Endometrium (tissue), 2 donors: ENCODE measurements at regions not wholly inside any gene's neighbourhood (a gene's known extent, or its start where the extent isn't known, plus 50 kb on each side); places are given as distances from the start of the nearest gene placed in this dataset.
A peak's percentile ranks its signal among the peaks of the same experiment; 100 is the strongest.

Experiments used
- FAIRE-seq: peaks from 2 replicates; lab custom pipeline; 2012; peaks lifted over from hg19 to GRCh38; lab: Jason Lieb, UNC
- donor health status: control.
- donor health status: control.

DNA sequence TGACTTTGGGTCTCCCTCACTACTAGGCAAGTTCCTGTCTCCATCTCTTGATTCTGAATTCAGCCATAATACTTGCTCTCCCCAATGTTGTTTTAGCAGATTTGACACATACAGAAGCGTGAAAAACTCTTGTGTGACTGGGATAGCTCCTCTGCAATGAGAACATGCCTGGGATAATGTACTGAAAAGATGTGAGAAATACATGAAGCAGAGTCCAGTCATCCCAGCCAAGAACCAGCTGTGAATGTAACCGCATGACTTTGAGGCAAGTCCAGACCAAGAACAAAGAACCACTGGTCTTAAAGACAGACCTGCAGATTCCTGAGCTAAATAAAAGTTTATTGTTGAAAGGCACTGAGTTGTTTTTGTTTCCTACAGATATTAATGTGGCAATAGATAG lies 135.0 kb downstream of the NMUR2 start:
- FAIRE-seq, result no peak

DNA sequence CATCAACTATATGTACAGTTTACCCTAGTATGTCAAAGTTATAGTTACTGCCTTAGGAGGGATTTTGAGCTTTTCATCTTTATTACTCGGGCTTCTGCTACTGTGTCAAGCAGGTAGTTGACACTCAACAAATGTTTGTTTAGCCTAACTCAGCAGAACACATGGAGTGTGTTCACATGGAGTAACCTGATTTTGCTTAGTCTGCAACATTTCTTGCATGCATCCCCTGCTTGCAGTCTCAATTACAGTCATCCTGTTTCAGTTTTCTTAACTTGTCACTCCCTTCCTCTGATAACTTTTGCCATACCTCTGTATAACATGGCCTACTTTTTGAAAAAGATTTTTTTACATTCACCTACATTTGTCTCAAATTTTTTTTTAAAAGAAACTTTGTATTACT lies 135.5 kb downstream of the NMUR2 start:
- FAIRE-seq, result no peak

DNA sequence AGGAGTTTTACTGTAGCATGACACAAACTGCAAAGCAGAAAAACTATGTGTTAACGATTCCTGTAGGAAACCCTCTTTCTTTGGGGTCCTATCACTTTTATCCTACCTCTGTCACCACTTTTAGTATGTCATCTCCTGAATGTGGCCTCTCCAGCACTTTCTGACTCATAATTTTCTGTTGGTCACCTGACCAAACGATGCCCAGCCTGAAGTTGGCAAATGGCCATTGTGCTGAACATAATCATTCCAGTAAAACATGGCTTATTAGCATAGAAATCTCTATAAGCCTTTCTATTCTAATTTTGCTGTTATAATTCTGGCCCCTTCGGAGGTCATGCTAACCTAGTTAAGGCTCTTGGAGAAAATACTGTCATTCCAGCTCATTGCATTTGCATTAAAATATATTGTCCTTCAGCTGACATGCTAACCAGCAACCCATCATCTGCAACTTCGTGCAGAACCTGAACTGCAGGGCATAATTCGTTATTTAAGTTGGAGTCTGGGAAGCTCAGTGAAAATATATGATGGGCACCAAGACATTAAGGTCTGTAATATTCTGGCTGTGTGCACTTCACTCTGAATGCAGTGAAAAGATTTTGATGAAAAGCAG lies 140.3 kb downstream of the NMUR2 start:
- FAIRE-seq, result no peak

GRCh38 chr5:152262667-152263066 lies 142.4 kb downstream of the NMUR2 start:
- FAIRE-seq, result no peak

GRCh38 chr5:152260940-152261339 lies 144.1 kb downstream of the NMUR2 start:
- no peak for FAIRE-seq

GRCh38 chr5:152259702-152260101 lies 145.4 kb downstream of the NMUR2 start:
- no peak for FAIRE-seq

DNA sequence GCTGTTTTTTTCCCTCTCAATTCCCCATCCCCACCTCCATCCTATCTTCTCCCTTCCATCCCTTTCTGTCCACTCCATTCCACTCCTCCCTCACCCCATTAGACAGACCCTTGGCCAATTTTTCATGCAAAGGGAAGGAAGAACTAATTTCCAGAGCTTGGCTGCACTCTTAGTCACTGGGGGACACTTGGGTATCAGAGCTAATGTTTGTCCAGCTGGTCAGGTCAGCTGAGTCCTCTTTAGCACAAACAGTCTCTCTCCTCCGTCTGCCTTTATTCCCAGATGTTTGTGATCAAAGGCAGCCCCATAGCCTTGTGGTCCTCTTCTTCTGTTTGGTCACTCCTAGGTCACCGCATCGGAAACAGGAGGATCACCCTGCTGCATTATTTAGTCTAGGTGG lies 148.5 kb downstream of the NMUR2 start:
- no peak for FAIRE-seq

- no peak for FAIRE-seq
These were observed 149.7 kb downstream of the NMUR2 start for GRCh38 chr5:152255411-152255810.

DNA sequence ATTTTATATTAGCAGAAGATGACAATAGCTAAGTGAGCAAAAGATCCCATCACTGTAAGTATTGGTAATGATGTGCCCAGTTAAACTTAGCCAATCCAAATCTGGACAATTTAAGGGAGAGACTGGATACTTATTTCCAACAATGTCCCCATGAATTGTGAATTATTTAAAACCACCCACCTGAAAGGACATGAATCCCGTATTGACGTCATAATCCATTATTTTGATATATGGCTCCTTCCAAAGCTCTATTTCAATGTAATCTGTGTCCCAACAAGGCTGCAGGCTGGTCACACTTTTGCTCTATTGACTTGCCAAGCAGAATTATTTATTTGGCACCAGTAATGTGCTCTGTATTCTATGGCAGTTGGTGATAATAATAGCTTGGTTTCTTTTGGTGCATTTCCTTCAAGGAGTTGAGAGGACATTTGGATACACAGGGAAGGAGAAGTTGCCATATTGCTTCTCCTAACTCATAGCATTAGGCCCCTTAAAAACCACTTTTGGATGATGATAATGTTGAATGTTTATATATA lies 157.2 kb downstream of the NMUR2 start:
- FAIRE-seq, result no peak

DNA sequence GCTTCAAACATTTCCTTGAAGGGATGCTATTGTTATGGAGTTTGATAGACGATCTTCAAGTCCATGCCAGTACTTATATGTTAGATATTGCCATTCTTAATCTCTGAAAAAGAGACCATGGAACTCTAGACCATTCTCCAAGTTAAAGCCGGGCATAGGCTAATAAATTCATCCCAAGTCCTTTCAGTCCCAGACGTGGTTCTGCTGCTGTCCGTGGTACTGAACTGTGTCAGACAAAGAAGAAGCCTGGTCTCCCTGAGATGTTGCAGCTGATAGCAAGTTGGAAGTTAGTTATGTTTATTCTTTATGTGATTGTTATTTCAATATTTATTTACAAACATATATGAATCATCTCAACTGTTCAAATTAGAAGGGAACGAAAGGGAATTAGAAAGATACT lies 158.7 kb downstream of the NMUR2 start:
- no peak for FAIRE-seq

GRCh38 chr5:152237531-152237930 lies 167.5 kb downstream of the NMUR2 start:
- no peak for FAIRE-seq

DNA sequence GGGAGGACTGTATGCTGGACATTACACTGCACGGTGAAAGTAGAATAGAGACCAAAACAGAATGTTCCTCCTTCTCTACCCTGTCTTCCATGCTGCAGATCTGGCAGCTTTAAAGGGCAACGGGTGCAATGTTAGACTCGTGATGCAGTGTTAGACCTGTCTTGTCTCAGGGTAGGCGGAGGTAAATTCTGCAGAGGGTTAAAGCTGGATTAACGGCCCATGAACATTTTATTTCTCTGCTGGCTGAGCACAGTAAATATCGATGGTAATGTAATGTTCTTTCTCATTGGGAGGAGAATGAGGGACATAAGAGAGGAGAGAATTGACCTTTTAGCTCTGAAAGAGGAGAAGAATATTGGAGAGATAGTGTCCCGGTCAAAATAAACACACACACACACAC lies 178.9 kb downstream of the NMUR2 start:
- FAIRE-seq, result no peak

DNA sequence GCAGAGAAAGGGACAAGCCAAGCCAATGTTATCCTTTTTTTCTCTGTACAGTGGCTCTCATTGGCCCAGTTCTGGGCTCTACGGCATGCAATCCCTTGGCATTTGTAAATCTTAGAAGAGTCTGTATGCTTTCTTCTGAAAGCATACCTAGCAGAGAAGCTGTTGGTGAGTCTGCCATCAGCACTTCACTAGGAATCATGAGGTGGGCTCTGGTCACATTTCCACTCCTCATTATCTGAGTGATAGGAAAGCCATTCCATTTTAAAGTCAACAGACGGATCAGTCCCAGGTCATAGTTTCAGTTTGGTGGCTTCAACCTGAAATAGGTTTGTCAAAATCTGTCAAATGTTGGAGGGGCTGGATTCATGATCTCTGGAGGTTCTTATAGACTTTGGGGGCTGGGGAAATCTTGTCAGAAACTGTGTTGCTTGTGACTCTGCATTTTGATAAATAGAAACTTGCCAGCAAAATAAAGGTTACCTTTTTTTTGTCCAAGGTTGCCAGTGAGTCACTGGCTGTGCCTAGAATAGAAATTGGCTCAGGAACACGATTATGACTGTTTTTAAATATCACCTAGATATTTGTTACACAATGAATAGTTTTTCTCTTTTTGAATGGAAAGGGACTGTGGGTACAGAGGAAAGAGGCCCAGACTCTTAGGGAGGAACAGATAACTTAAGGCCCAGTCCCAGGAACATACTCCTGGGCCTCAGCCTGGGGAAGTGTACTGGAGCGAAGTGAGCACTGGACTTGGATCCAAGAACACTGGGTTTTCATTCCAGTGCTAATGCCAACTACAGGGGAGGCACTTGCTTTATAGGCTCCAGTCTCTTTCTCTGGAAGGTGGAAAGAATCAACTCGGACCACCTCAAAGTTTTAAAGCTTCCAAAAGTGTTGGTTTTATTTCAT lies 183.1 kb downstream of the NMUR2 start:
- no peak for FAIRE-seq

DNA sequence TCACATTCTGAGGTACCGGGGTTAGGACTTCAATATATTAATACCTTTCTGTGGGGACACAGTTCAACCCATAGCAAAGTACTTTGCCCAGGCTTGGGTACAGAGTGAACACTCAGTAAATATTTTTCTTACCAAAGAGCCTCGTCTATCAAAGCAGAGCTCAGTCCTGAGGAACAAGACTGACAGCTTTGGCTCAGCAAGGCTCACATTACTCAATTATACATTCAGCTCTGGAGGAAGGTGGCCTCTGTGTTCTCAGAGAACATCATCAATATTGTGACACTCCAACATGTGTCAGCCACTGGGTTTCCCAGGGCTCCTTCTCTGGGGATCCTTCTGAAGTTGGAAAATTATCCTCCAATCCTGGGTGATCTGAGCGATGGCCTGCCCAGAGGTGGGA lies 186.4 kb downstream of the NMUR2 start:
- FAIRE-seq, result no peak

GRCh38 chr5:152205804-152206203 lies 199.3 kb downstream of the NMUR2 start:
- FAIRE-seq, result no peak

DNA sequence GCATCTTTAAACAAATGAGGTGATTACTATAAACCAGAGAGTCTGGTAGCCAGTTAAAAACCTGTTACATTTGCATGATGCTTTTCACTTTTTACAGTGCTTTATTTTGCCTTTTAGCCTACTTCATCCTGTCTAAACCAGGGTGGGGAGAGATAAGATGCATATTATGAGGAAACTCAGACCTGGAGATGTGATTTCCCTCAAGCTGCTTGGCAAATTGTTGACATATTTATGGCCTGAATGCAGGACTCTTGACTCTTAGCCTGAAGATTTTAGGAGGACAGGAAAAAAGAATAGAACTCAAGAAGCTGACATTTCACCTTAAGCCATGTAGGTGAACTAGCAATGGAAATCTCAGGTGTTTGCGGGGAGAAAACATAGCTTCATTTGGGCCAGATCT lies 202.8 kb downstream of the NMUR2 start:
- FAIRE-seq, result no peak

GRCh38 chr5:152193391-152194107 lies 211.5 kb downstream of the NMUR2 start:
- no peak for FAIRE-seq

- FAIRE-seq, result no peak
These were observed 216.8 kb downstream of the NMUR2 start for GRCh38 chr5:152188251-152188650.

DNA sequence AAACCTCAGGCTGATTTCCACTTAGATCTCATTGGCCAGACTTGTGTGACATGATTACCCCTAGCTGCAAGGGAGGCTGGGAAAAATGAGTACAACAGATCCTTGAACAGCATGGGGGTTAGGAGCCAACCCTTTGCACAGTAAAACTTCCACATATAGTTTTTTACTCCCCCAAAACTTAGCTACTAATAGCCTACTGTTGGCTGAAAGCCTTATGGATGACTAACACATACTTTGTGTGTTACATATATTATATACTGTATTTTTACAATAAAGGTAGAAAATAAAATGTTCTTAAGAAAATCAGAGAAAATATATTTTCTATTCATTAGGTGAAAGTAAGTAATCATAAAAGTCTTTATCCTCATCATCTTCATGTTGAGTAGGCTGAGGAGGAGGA lies 217.4 kb downstream of the NMUR2 start:
- no peak for FAIRE-seq

GRCh38 chr5:152185547-152186245 lies 219.4 kb downstream of the NMUR2 start:
- no peak for FAIRE-seq

- FAIRE-seq, result peak; percentile 35
These were observed 220.8 kb downstream of the NMUR2 start for GRCh38 chr5:152184266-152184665.

- FAIRE-seq, result no peak
These were observed 223.6 kb downstream of the NMUR2 start for GRCh38 chr5:152181461-152181860.
